ENCODE measurements at regions not wholly inside any gene's neighbourhood (a gene's known extent, or its start where the extent isn't known, plus 50 kb on each side); places are given as distances from the start of the nearest gene placed in this dataset.

DNA sequence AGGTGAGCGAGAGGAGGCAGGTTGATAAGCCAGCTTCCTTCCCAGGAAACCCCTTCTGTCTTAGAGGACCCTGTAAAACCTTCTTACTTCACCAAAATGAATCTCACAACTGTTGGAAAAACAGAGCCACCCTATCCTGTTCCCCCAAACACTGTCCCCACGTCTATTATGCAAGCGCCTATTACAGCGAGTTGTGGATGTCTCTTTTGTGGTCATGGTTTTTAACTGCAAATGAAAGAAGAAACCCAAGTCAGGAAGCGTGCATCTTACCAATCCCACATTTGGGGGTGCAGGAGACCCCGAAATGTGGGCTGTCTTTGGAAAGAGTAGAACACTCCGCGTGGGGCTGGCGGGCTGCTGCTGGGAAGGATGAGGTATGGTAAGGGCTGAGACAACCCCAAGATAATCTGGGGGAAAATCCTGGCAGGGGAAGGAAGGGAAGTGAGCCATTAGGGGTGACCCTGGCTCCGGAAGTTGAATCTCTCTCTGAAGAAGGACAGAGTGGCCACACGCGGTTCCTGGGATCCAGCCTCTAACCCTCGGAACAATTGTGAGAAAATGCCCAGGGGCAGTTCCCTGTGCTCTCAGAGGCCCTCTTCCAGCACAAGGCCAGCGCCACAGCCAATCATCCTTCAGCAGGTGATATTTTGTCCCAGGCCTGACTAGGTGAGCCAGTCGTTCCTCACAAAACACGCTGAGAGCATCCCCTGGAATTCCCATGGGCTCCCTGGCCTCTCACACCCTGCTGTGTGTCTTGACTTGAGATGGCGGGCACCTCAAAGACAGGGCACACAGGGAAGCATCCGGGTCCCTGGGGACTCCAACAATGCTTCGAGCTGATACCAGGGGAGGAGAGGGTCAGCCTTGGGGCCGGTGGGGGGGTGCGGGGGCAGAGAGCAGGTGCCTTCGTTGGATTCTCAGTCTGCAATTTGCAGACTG lies 168.5 kb upstream of the IRF2BP2 start (continued):
- TF ChIP-seq SP1 (IDR thresholded peaks at IDR 0.05): no peak
- no peak for TF ChIP-seq SP1 (CRISPR knock-in tag; IDR thresholded peaks at IDR 0.05)
- TF ChIP-seq ZFP41 (CRISPR knock-in tag; IDR thresholded peaks at IDR 0.05; ENCODE audit: borderline replicate concordance): no peak
- no peak for TF ChIP-seq NFRKB (IDR thresholded peaks at IDR 0.05)
- 0 out of 2 replicates have a peak, but pooled peaks have one; percentile 31 for TF ChIP-seq MAFG (CRISPR knock-in tag; IDR thresholded peaks at IDR 0.05)
- TF ChIP-seq, protein P1, sequence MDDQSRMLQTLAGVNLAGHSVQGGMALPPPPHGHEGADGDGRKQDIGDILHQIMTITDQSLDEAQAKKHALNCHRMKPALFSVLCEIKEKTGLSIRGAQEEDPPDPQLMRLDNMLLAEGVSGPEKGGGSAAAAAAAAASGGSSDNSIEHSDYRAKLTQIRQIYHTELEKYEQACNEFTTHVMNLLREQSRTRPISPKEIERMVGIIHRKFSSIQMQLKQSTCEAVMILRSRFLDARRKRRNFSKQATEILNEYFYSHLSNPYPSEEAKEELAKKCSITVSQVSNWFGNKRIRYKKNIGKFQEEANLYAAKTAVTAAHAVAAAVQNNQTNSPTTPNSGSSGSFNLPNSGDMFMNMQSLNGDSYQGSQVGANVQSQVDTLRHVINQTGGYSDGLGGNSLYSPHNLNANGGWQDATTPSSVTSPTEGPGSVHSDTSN (CRISPR knock-in tag; IDR thresholded peaks at IDR 0.05; ENCODE audit: borderline replicate concordance): no peak
- TF ChIP-seq NR2F1 (CRISPR knock-in tag; IDR thresholded peaks at IDR 0.05): no peak
- TF ChIP-seq RFXAP (CRISPR knock-in tag; IDR thresholded peaks at IDR 0.05; ENCODE audit: borderline replicate concordance): no peak
- TF ChIP-seq, protein P2, sequence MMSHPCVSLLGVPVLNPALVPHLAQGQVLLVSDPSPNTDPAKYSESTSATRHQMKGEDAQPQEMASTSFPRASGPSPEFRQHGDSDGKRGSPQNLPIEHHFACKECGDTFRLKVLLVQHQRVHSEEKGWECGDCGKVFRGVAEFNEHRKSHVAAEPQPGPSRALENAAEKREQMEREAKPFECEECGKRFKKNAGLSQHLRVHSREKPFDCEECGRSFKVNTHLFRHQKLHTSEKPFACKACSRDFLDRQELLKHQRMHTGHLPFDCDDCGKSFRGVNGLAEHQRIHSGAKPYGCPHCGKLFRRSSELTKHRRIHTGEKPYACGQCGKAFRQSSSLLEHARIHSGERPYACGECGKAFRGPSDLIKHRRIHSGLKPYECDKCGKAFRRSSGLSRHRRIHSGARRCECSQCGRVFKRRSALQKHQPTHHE (CRISPR knock-in tag; IDR thresholded peaks at IDR 0.05; ENCODE audit: borderline replicate concordance): no peak
- TF ChIP-seq ZNF589 (CRISPR knock-in tag; conservative IDR thresholded peaks at IDR 0.05): no peak
- TF ChIP-seq CEBPB (IDR thresholded peaks at IDR 0.05; ENCODE audit: borderline replicate concordance, low read depth, low read length): no peak
- TF ChIP-seq MYC (CRISPR knock-in tag; IDR thresholded peaks at IDR 0.05; ENCODE audit: borderline replicate concordance): peak; percentile 33; the same call in 1 of the 2 replicates
- no peak for TF ChIP-seq ZNF224 (CRISPR knock-in tag; IDR thresholded peaks at IDR 0.05)
- TF ChIP-seq, protein P3, sequence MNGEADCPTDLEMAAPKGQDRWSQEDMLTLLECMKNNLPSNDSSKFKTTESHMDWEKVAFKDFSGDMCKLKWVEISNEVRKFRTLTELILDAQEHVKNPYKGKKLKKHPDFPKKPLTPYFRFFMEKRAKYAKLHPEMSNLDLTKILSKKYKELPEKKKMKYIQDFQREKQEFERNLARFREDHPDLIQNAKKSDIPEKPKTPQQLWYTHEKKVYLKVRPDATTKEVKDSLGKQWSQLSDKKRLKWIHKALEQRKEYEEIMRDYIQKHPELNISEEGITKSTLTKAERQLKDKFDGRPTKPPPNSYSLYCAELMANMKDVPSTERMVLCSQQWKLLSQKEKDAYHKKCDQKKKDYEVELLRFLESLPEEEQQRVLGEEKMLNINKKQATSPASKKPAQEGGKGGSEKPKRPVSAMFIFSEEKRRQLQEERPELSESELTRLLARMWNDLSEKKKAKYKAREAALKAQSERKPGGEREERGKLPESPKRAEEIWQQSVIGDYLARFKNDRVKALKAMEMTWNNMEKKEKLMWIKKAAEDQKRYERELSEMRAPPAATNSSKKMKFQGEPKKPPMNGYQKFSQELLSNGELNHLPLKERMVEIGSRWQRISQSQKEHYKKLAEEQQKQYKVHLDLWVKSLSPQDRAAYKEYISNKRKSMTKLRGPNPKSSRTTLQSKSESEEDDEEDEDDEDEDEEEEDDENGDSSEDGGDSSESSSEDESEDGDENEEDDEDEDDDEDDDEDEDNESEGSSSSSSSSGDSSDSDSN (CRISPR knock-in tag; IDR thresholded peaks at IDR 0.05): no peak
- TF ChIP-seq SP140L (CRISPR knock-in tag; IDR thresholded peaks at IDR 0.05; ENCODE audit: borderline replicate concordance): no peak
- TF ChIP-seq, protein P4, sequence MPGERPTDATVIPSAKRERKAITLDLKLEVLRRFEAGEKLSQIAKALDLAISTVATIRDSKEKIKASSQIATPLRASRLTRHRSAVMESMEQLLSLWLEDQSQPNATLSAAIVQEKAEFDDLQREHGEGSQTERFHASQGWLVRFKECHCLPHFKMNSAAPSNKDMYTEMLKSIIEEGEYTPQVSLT (CRISPR knock-in tag; IDR thresholded peaks at IDR 0.05; ENCODE audit: borderline replicate concordance, low read depth): no peak
- no peak for TF ChIP-seq ZNF510 (CRISPR knock-in tag; IDR thresholded peaks at IDR 0.05; ENCODE audit: low read depth)
- TF ChIP-seq, protein P5, sequence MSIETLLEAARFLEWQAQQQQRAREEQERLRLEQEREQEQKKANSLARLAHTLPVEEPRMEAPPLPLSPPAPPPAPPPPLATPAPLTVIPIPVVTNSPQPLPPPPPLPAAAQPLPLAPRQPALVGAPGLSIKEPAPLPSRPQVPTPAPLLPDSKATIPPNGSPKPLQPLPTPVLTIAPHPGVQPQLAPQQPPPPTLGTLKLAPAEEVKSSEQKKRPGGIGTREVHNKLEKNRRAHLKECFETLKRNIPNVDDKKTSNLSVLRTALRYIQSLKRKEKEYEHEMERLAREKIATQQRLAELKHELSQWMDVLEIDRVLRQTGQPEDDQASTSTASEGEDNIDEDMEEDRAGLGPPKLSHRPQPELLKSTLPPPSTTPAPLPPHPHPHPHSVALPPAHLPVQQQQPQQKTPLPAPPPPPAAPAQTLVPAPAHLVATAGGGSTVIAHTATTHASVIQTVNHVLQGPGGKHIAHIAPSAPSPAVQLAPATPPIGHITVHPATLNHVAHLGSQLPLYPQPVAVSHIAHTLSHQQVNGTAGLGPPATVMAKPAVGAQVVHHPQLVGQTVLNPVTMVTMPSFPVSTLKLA (IDR thresholded peaks at IDR 0.05): no peak
- TF ChIP-seq XBP1 (CRISPR knock-in tag; IDR thresholded peaks at IDR 0.05): no peak
- TF ChIP-seq, protein P6, sequence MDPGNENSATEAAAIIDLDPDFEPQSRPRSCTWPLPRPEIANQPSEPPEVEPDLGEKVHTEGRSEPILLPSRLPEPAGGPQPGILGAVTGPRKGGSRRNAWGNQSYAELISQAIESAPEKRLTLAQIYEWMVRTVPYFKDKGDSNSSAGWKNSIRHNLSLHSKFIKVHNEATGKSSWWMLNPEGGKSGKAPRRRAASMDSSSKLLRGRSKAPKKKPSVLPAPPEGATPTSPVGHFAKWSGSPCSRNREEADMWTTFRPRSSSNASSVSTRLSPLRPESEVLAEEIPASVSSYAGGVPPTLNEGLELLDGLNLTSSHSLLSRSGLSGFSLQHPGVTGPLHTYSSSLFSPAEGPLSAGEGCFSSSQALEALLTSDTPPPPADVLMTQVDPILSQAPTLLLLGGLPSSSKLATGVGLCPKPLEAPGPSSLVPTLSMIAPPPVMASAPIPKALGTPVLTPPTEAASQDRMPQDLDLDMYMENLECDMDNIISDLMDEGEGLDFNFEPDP (CRISPR knock-in tag; conservative IDR thresholded peaks at IDR 0.05): no peak
- no peak for TF ChIP-seq POLR2AphosphoS5 (IDR thresholded peaks at IDR 0.05; ENCODE audit: low read depth, low read length)
